HL-60 (cell line): ENCODE measurements at regions not wholly inside any gene's neighbourhood (a gene's known extent, or its start where the extent isn't known, plus 50 kb on each side); places are given as distances from the start of the nearest gene placed in this dataset.

Source experiments
- GABPA ChIP-seq: IDR thresholded peaks from 2 replicates; pipeline ENCODE4 v1.6.1; 2012; ENCODE audit warnings: low read depth
- POLR2AphosphoS5 ChIP-seq: IDR thresholded peaks from 2 replicates; pipeline ENCODE4 v1.6.1; 2012; ENCODE audit warnings: low read depth
- TF ChIP-seq, protein P1 (sequence below): IDR thresholded peaks from one replicate; pipeline ENCODE4 v1.5.1; 2011; ENCODE audit warnings: low read length, control low read depth, inconsistent platforms; ENCODE audit not compliant: insufficient read depth

DNA sequence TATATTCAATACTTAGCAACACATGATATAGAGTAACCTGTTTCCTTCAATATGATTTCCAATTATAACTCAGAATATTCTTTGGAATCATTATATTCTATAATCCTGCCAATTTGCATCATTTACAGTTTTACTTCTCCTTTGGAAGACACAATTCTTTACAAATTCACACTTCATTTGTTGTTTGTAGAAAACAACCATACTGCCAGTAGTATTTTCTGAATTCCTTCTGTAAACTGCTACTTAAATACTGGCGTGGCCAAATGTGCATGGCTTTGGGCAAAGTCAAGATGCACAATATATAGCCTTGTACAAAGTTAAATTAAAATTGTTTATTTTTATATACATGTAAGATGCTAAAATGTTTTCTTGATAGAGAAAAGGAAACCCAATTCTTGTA lies 687.1 kb upstream of the NEGR1 start:
- TF ChIP-seq, protein P1, sequence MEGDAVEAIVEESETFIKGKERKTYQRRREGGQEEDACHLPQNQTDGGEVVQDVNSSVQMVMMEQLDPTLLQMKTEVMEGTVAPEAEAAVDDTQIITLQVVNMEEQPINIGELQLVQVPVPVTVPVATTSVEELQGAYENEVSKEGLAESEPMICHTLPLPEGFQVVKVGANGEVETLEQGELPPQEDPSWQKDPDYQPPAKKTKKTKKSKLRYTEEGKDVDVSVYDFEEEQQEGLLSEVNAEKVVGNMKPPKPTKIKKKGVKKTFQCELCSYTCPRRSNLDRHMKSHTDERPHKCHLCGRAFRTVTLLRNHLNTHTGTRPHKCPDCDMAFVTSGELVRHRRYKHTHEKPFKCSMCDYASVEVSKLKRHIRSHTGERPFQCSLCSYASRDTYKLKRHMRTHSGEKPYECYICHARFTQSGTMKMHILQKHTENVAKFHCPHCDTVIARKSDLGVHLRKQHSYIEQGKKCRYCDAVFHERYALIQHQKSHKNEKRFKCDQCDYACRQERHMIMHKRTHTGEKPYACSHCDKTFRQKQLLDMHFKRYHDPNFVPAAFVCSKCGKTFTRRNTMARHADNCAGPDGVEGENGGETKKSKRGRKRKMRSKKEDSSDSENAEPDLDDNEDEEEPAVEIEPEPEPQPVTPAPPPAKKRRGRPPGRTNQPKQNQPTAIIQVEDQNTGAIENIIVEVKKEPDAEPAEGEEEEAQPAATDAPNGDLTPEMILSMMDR = no peak
- TF ChIP-seq POLR2AphosphoS5 (no peak), GABPA (no peak)
